K562 (cell line): ENCODE measurements at regions not wholly inside any gene's neighbourhood (a gene's known extent, or its start where the extent isn't known, plus 50 kb on each side); places are given as distances from the start of the nearest gene placed in this dataset.
A peak's percentile ranks its signal among the peaks of the same experiment; 100 is the strongest.

ENCODE experiments used
- ATAC-seq: fragments of 200-7000 bp; cut with Tn5 transposase; 3 replicates; pipeline ENCODE4 v1.9.1; 2020; ENCODE audit warnings: moderate library complexity
- BruUV-seq: library from RNA; stranded (reverse); fragments of 400-500 nt; replicated peaks from 2 replicates; lab custom pipeline; 2021; lab: Mats Ljungman, UMichigan
- CTCF ChIA-PET: fragments of 300-600 bp; formaldehyde crosslinking; extraction: SDS; loops from one replicate; lab custom pipeline; 2021; ENCODE audit warnings: low intra/inter-chr PET ratio; lab: Yijun Ruan, JAX
- POLR2A ChIA-PET: fragments of 300-600, 350-650 bp; sonication (Branson Sonifier 250); formaldehyde crosslinking; extraction: SDS; loops from one replicate; lab custom pipeline; 2021; ENCODE audit warnings: antibody characterized with exemption, inconsistent platforms; lab: Yijun Ruan, JAX
- DNase-seq, 4 experiments: peaks; one replicate each; pipeline versions ENCODE4 v3.0.0 to v3.0.0-alpha.2; 2011 to 2018; ENCODE audit warnings: low spot score in 3 of 4, mixed read lengths in 3 of 4; ENCODE audit errors: extremely low read depth in 1 of 4
- FAIRE-seq: peaks from 2 replicates; lab custom pipeline; 2011; peaks lifted over from hg19 to GRCh38; lab: Jason Lieb, UNC
- H2AFZ ChIP-seq: 2 replicates; pipeline ENCODE4 v1.6.0; 2011; ENCODE audit warnings: low read depth, low read length, control low read depth, inconsistent platforms
- H3K27ac ChIP-seq: fragments of 200-600 bp; 3 replicates; pipeline ENCODE4 v1.8.0; 2011; ENCODE audit warnings: low read depth, mild to moderate bottlenecking, control low read depth, inconsistent platforms, low read length, moderate library complexity, mixed read lengths; ENCODE audit errors: extremely low read depth
- H3K27me3 ChIP-seq, 2 experiments: fragments of 300-600 bp in 1 of 2; 2 replicates in 1 of 2; 3 replicates in 1 of 2; pipeline versions ENCODE4 v1.6.0 to v1.8.0; 2011; ENCODE audit warnings: inconsistent platforms in 2 of 2, low read length in 2 of 2, mild to moderate bottlenecking in 1 of 2, mixed read lengths in 1 of 2, moderate library complexity in 1 of 2; ENCODE audit not compliant: control insufficient read depth in 2 of 2, insufficient read depth in 2 of 2
- H3K36me3 ChIP-seq: fragments of 300-600 bp; 3 replicates; pipeline ENCODE4 v1.8.0; 2011; ENCODE audit warnings: mild to moderate bottlenecking, low read length, inconsistent platforms; ENCODE audit not compliant: control insufficient read depth, insufficient read depth
- H3K4me1 ChIP-seq, 2 experiments: fragments of 200-600 bp in 1 of 2; replicated peaks in 1 of 2; 2 replicates in 1 of 2; 3 replicates in 1 of 2; pipeline versions ENCODE4 v1.5.1 to v1.8.0; 2011; ENCODE audit warnings: inconsistent platforms in 2 of 2, low read length in 2 of 2, mild to moderate bottlenecking in 1 of 2, mixed read lengths in 1 of 2, moderate library complexity in 1 of 2; ENCODE audit not compliant: control insufficient read depth in 2 of 2, insufficient read depth in 2 of 2
- H3K4me2 ChIP-seq: 2 replicates; pipeline ENCODE4 v1.6.1; 2011; ENCODE audit warnings: low read length, control low read depth, inconsistent platforms, mixed read lengths; ENCODE audit not compliant: insufficient read depth
- H3K4me3 ChIP-seq: fragments of 200-600 bp; sonication (generic), shearing (Covaris generic); 2 replicates; pipeline ENCODE4 v1.5.1; 2016; ENCODE audit warnings: control low read depth, inconsistent platforms
- H3K79me2 ChIP-seq: fragments of 200-600 bp; 3 replicates; pipeline ENCODE4 v1.8.0; 2011; ENCODE audit warnings: low read length, inconsistent platforms; ENCODE audit not compliant: control insufficient read depth, insufficient read depth
- H3K9ac ChIP-seq, 2 experiments: 2 replicates each; pipeline versions ENCODE4 v1.6.0 to v1.6.1; 2011; ENCODE audit warnings: low read depth in 2 of 2, low read length in 2 of 2, control low read depth in 1 of 2, inconsistent platforms in 1 of 2, mild to moderate bottlenecking in 1 of 2, mixed read lengths in 1 of 2; ENCODE audit not compliant: insufficient read depth in 1 of 2
- H3K9me1 ChIP-seq: one replicate; pipeline ENCODE4 v1.6.0; 2011; ENCODE audit warnings: inconsistent platforms, mild to moderate bottlenecking, low read length, moderate library complexity; ENCODE audit not compliant: control insufficient read depth, insufficient read depth
- H3K9me3 ChIP-seq: replicated peaks from 2 replicates; pipeline ENCODE4 v1.5.1; 2011; ENCODE audit warnings: low read depth, low read length, inconsistent platforms; ENCODE audit not compliant: control insufficient read depth, insufficient read depth
- H4K20me1 ChIP-seq: replicated peaks from 2 replicates; pipeline ENCODE4 v1.6.1; 2011; ENCODE audit warnings: low read length, inconsistent platforms, mixed read lengths; ENCODE audit not compliant: control insufficient read depth, insufficient read depth
- ATF3 ChIP-seq, 2 experiments: fragments of 450-650 bp in 1 of 2; sonication (generic) in 1 of 2; formaldehyde crosslinking in 1 of 2; IDR thresholded peaks in 1 of 2; conservative IDR thresholded peaks in 1 of 2; 2 replicates each; pipeline versions ENCODE4 v1.6.1 to v1.8.1; 2016 to 2023; ENCODE audit warnings: mild to moderate bottlenecking in 2 of 2, moderate library complexity in 2 of 2, inconsistent platforms in 1 of 2, missing genetic modification reagents in 1 of 2
- DPF2 ChIP-seq: fragments of 450-650 bp; IDR thresholded peaks from 2 replicates; pipeline ENCODE4 v1.6.1; 2016
- MAFF ChIP-seq: IDR thresholded peaks from 2 replicates; pipeline ENCODE4 v1.6.1; 2012; ENCODE audit warnings: low read length, improper control_type of control experiment
- MLX ChIP-seq, 2 experiments: fragments of 450-650 bp in 1 of 2; sonication (generic) in 1 of 2; formaldehyde crosslinking; conservative IDR thresholded peaks; 2 replicates each; pipeline versions ENCODE4 v1.4.0 to v1.8.1; 2020 to 2022; ENCODE audit warnings: mild to moderate bottlenecking in 1 of 2, missing genetic modification reagents in 1 of 2
- MTF1 ChIP-seq: fragments of 250-450 bp; sonication (Bioruptor Pico); IDR thresholded peaks from 2 replicates; pipeline ENCODE4 v1.9.0; 2021; ENCODE audit warnings: moderate library complexity, mild to moderate bottlenecking, inconsistent platforms, borderline replicate concordance
- NEUROD1 ChIP-seq: fragments of 150-350 bp; IDR thresholded peaks from 2 replicates; pipeline ENCODE4 v1.6.1; 2014; ENCODE audit warnings: borderline replicate concordance, low read length, low read depth; ENCODE audit not compliant: partially characterized antibody
- POLR2AphosphoS5 ChIP-seq: IDR thresholded peaks from 2 replicates; pipeline ENCODE4 v1.6.1; 2011; ENCODE audit warnings: mild to moderate bottlenecking, low read depth, low read length, moderate library complexity; ENCODE audit not compliant: control insufficient read depth, insufficient read depth
- RNF2 ChIP-seq: sonication (generic); IDR thresholded peaks from 2 replicates; pipeline ENCODE4 v1.6.1; 2016
- RNF219 ChIP-seq: fragments of 250-450 bp; sonication (Bioruptor Pico); IDR thresholded peaks from 2 replicates; pipeline ENCODE4 v1.5.0; 2022; ENCODE audit warnings: mild to moderate bottlenecking
- SP1 ChIP-seq: sonication (generic); formaldehyde crosslinking; IDR thresholded peaks from 2 replicates; pipeline ENCODE4 v1.8.1; 2022; ENCODE audit warnings: mild to moderate bottlenecking, missing genetic modification reagents
- TSHZ1 ChIP-seq: fragments of 250-450 bp; sonication (Bioruptor Pico); IDR thresholded peaks from 2 replicates; pipeline ENCODE4 v1.4.0; 2020; ENCODE audit warnings: mild to moderate bottlenecking, moderate library complexity
- ZNF57 ChIP-seq: fragments of 450-650 bp; formaldehyde crosslinking; IDR thresholded peaks from 2 replicates; pipeline ENCODE4 v1.4.0; 2020; ENCODE audit warnings: mild to moderate bottlenecking, moderate library complexity
- ZNF695 ChIP-seq: fragments of 450-650 bp; formaldehyde crosslinking; IDR thresholded peaks from 2 replicates; pipeline ENCODE4 v1.4.0; 2020; ENCODE audit warnings: mild to moderate bottlenecking, moderate library complexity
- WGBS: fragments of 100-300 bp; shearing (Covaris generic); methylation state at CpG from one replicate; pipeline ENCODE4 v1.1.6; 2016; ENCODE audit warnings: low coverage, mixed read lengths; ENCODE audit not compliant: insufficient coverage; ENCODE audit errors: missing lambda C conversion rate; 5-methylcytosine and 5-hydroxymethylcytosine counted together
- in situ Hi-C: fragments of 300-500 bp; cut with MboI; formaldehyde crosslinking; loops from 4 replicates; pipeline ENCODE4 v1.15.0; 2018; ENCODE audit warnings: inconsistent platforms, mixed read lengths
- intact Hi-C: fragments of 100-400 bp; cut with micrococcal nuclease; formaldehyde crosslinking; loops from 2 replicates; pipeline ENCODE4 v1.14.2; 2022

- WGBS, result 15% methylated on average over 8 of the region's 8 CpGs
- ATAC-seq, result peak; percentile 62
- TF ChIP-seq SP1, result 0 out of 2 replicates have a peak, but pooled peaks have one; percentile 7
- TF ChIP-seq NEUROD1, result peak; percentile 29
- 0 out of 2 replicates have a peak, but pooled peaks have one; percentile 4 for TF ChIP-seq ATF3 (IDR thresholded peaks at IDR 0.05)
- no peak for TF ChIP-seq ATF3 (CRISPR knock-in tag; conservative IDR thresholded peaks at IDR 0.05)
- TF ChIP-seq TSHZ1 (CRISPR knock-in tag), result no peak
- 0 out of 2 replicates have a peak, but pooled peaks have one; percentile 21 for TF ChIP-seq DPF2
- TF ChIP-seq MLX (CRISPR knock-in tag; conservative IDR thresholded peaks at IDR 0.05), result 0 out of 4 replicates have a peak, but pooled peaks of 1 of the 2 experiments have one; percentile 50
- TF ChIP-seq MTF1 (CRISPR knock-in tag), result no peak
- TF ChIP-seq ZNF695, result peak; percentile 69; the same call in 1 of the 2 replicates
- TF ChIP-seq POLR2AphosphoS5, result no peak
- no peak for TF ChIP-seq ZNF57
- TF ChIP-seq RNF219 (CRISPR knock-in tag), result no peak
- TF ChIP-seq RNF2, result no peak
- TF ChIP-seq MAFF, result no peak
Measured at GRCh38 chr5:36740259-36740898, 134.0 kb downstream of the SLC1A3 start.

More at GRCh38 chr5:36740259-36740898, 134.0 kb downstream of the SLC1A3 start:
- H3K9ac ChIP-seq, result peak overlapping the region in 1 of 2 experiments; percentile 14; a peak in 1 of 4 replicates
- in situ Hi-C loops, result loop anchor here (25.0 kb wide), 1 partner anchor 1447 kb away; no protein-coding TSS in a partner anchor
- peak overlapping the region; percentile 76 for H2AFZ ChIP-seq
- peak overlapping the region; percentile 66; the same call in 2 of the 3 replicates for H3K27ac ChIP-seq
- no peaks in the 10 kb centered on the region for H3K79me2 ChIP-seq
- H3K36me3 ChIP-seq, result no peaks in the 10 kb centered on the region
- no peaks in the 10 kb centered on the region for H3K9me3 ChIP-seq
- peaks cover 17 to 25% of the 10 kb centered on the region in 2 experiments for H3K4me1 ChIP-seq
- ChIA-PET CTCF (interaction anchor here (0.7 to 2.7 kb wide), 5 partner anchors 9 to 368 kb away, joined by 3 to 13 read pairs (median 4); no protein-coding TSS in a partner anchor), POLR2A (interaction anchor here (0.5 to 2.4 kb wide), 11 partner anchors 10 to 458 kb away, joined by 3 to 13 read pairs (median 3); partner anchors contain the start of gene NIPBL)
- H3K4me3 ChIP-seq, result no peak overlapping the region
- FAIRE-seq (peak; percentile 75), DNase-seq (peak in 2 of 4 experiments; percentile 45 to 57)
- intact Hi-C loops, result loop anchor here (2.0 kb wide), 1 partner anchor 266 kb away; no protein-coding TSS in a partner anchor
- peak overlapping the region; percentile 62 for H3K4me2 ChIP-seq
- H4K20me1 ChIP-seq, result no peaks in the 10 kb centered on the region
- peaks cover under 1 to 15% of the 10 kb centered on the region in 2 experiments; a peak in 4 of 5 replicates for H3K27me3 ChIP-seq
- no TSS peak for BruUV-seq
- no peaks in the 10 kb centered on the region for H3K9me1 ChIP-seq
